GM12878 (cell line): ENCODE measurements at regions not wholly inside any gene's neighbourhood (a gene's known extent, or its start where the extent isn't known, plus 50 kb on each side); places are given as distances from the start of the nearest gene placed in this dataset.

Experiments used
- BCL11A ChIP-seq: IDR thresholded peaks from 2 replicates; pipeline ENCODE4 v1.6.1; 2011; ENCODE audit warnings: low read depth, low read length
- BHLHE40 ChIP-seq, 2 experiments: fragments of 450-650 bp in 1 of 2; IDR thresholded peaks; 2 replicates each; pipeline ENCODE4 v1.6.1; 2011 to 2017; ENCODE audit warnings: low read depth in 2 of 2, borderline replicate concordance in 1 of 2, improper control_type of control experiment in 1 of 2, low read length in 1 of 2, mild to moderate bottlenecking in 1 of 2
- CBX5 ChIP-seq: sonication (generic); IDR thresholded peaks from 2 replicates; pipeline ENCODE4 v1.6.1; 2016; ENCODE audit warnings: low read depth, moderate library complexity, mild to moderate bottlenecking, inconsistent platforms
- CHD1 ChIP-seq: IDR thresholded peaks from 2 replicates; pipeline ENCODE4 v1.6.1; 2012; ENCODE audit warnings: low read depth, low read length, improper control_type of control experiment
- ESRRA ChIP-seq: IDR thresholded peaks from 2 replicates; pipeline ENCODE4 v1.6.1; 2012; ENCODE audit warnings: mild to moderate bottlenecking, low read length, improper control_type of control experiment
- GATAD2B ChIP-seq: fragments of 450-650 bp; conservative IDR thresholded peaks from 2 replicates; pipeline ENCODE4 v1.6.1; 2017; ENCODE audit warnings: low read depth, mild to moderate bottlenecking, moderate library complexity
- HCFC1 ChIP-seq: fragments of 150-350 bp; IDR thresholded peaks from 2 replicates; pipeline ENCODE4 v1.6.1; 2014; ENCODE audit warnings: low read length
- IKZF1 ChIP-seq: fragments of 450-650 bp; conservative IDR thresholded peaks from 2 replicates; pipeline ENCODE4 v1.6.1; 2017; ENCODE audit warnings: antibody characterized with exemption, mild to moderate bottlenecking
- IRF4 ChIP-seq: IDR thresholded peaks from 2 replicates; pipeline ENCODE4 v1.6.1; 2011; ENCODE audit warnings: low read depth, low read length
- KLF5 ChIP-seq: fragments of 450-650 bp; IDR thresholded peaks from 2 replicates; pipeline ENCODE4 v1.6.1; 2014; ENCODE audit warnings: mild to moderate bottlenecking; ENCODE audit not compliant: partially characterized antibody
- RB1 ChIP-seq: fragments of 450-650 bp; formaldehyde crosslinking; IDR thresholded peaks from 2 replicates; pipeline ENCODE4 v1.6.1; 2017; ENCODE audit warnings: mild to moderate bottlenecking, borderline replicate concordance
- RCOR1 ChIP-seq: conservative IDR thresholded peaks from 2 replicates; pipeline ENCODE4 v1.6.1; 2012; ENCODE audit warnings: low read depth, low read length, improper control_type of control experiment
- SRF ChIP-seq, 2 experiments: IDR thresholded peaks; 2 replicates each; pipeline ENCODE4 v1.6.1; 2011; ENCODE audit warnings: low read depth in 2 of 2, low read length in 2 of 2, mild to moderate bottlenecking in 1 of 2, moderate library complexity in 1 of 2
- TAF1 ChIP-seq: IDR thresholded peaks from 2 replicates; pipeline ENCODE4 v1.6.1; 2011; ENCODE audit warnings: mild to moderate bottlenecking, low read depth, low read length, borderline replicate concordance
- ZBED1 ChIP-seq: IDR thresholded peaks from 2 replicates; pipeline ENCODE4 v1.6.1; 2016; ENCODE audit warnings: borderline replicate concordance
- ZSCAN29 ChIP-seq: fragments of 450-650 bp; IDR thresholded peaks from 2 replicates; pipeline ENCODE4 v1.6.1; 2017; ENCODE audit warnings: mild to moderate bottlenecking, moderate library complexity
- TF ChIP-seq, protein P1 (sequence below): fragments of 450-650 bp; IDR thresholded peaks from 2 replicates; pipeline ENCODE4 v1.6.1; 2016; ENCODE audit warnings: mild to moderate bottlenecking
- TF ChIP-seq, protein P2 (sequence below): fragments of 450-650 bp; IDR thresholded peaks from 2 replicates; pipeline ENCODE4 v1.6.1; 2014; ENCODE audit warnings: mild to moderate bottlenecking
- TF ChIP-seq, protein P3 (sequence below), 3 experiments: IDR thresholded peaks in 2 of 3; conservative IDR thresholded peaks in 1 of 3; 2 replicates each; pipeline ENCODE4 v1.5.1; 2011; ENCODE audit warnings: low read depth in 3 of 3, low read length in 3 of 3, mild to moderate bottlenecking in 3 of 3, control low read depth in 2 of 3, moderate library complexity in 2 of 3, inconsistent platforms in 1 of 3, mixed read lengths in 1 of 3; ENCODE audit not compliant: control insufficient read depth in 2 of 3, insufficient read depth in 1 of 3; ENCODE audit errors: extremely low read depth in 1 of 3
- TF ChIP-seq, protein P4 (sequence below): fragments of 450-650 bp; formaldehyde crosslinking; IDR thresholded peaks from 2 replicates; pipeline ENCODE4 v1.5.0; 2022; ENCODE audit warnings: mild to moderate bottlenecking, missing genetic modification characterization
- TF ChIP-seq, protein P5 (sequence below): IDR thresholded peaks from 2 replicates; pipeline ENCODE4 v1.6.1; 2012; ENCODE audit warnings: low read depth, low read length, improper control_type of control experiment
- TF ChIP-seq, protein P6 (sequence below): IDR thresholded peaks from 2 replicates; pipeline ENCODE4 v1.6.1; 2012; ENCODE audit warnings: low read depth, low read length, improper control_type of control experiment

DNA sequence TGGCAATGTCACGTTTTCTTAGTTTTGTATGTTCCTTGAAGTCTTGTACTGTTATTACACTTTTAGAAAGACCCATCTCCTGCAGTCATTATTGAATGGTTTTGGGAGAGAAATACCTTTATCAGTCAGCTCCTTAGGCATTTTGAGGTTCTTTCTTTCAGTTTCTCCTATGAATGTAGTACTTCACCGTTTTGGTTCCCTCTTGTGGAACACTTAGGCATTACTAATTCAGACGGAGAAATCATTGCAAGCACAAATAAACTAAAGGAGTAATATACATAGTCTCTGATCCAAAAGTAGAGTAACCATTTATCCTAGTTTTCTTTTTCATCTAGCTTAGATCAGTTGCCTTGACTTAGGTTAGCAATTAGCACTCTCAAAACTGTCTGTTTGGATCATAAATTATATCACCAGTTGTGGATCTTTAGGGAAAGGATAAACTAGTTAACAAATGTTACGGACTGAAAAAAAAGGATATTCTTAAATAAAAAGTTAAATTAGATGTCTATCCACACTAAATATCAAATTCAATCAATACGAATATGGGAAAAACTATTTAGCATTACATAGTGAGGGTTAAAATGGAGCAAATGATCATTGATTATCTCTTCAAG, 1538.3 kb upstream of the SEL1L start (continued):
- TF ChIP-seq, protein P1, sequence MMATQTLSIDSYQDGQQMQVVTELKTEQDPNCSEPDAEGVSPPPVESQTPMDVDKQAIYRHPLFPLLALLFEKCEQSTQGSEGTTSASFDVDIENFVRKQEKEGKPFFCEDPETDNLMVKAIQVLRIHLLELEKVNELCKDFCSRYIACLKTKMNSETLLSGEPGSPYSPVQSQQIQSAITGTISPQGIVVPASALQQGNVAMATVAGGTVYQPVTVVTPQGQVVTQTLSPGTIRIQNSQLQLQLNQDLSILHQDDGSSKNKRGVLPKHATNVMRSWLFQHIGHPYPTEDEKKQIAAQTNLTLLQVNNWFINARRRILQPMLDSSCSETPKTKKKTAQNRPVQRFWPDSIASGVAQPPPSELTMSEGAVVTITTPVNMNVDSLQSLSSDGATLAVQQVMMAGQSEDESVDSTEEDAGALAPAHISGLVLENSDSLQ = no peak
- TF ChIP-seq, protein P2, sequence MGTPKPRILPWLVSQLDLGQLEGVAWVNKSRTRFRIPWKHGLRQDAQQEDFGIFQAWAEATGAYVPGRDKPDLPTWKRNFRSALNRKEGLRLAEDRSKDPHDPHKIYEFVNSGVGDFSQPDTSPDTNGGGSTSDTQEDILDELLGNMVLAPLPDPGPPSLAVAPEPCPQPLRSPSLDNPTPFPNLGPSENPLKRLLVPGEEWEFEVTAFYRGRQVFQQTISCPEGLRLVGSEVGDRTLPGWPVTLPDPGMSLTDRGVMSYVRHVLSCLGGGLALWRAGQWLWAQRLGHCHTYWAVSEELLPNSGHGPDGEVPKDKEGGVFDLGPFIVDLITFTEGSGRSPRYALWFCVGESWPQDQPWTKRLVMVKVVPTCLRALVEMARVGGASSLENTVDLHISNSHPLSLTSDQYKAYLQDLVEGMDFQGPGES = no peak
- no peak for TF ChIP-seq IRF4
- TF ChIP-seq RCOR1 = no peak
- TF ChIP-seq, protein P3, sequence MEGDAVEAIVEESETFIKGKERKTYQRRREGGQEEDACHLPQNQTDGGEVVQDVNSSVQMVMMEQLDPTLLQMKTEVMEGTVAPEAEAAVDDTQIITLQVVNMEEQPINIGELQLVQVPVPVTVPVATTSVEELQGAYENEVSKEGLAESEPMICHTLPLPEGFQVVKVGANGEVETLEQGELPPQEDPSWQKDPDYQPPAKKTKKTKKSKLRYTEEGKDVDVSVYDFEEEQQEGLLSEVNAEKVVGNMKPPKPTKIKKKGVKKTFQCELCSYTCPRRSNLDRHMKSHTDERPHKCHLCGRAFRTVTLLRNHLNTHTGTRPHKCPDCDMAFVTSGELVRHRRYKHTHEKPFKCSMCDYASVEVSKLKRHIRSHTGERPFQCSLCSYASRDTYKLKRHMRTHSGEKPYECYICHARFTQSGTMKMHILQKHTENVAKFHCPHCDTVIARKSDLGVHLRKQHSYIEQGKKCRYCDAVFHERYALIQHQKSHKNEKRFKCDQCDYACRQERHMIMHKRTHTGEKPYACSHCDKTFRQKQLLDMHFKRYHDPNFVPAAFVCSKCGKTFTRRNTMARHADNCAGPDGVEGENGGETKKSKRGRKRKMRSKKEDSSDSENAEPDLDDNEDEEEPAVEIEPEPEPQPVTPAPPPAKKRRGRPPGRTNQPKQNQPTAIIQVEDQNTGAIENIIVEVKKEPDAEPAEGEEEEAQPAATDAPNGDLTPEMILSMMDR (IDR thresholded peaks at IDR 0.05 in 2 of 3, conservative IDR thresholded peaks at IDR 0.05 in 1 of 3; ENCODE audit: control insufficient read depth in 2 of 3, extremely low read depth in 1 of 3, insufficient read depth in 1 of 3, low read depth in 3 of 3, low read length in 3 of 3) = peak; percentile 38 to 54 (median 47); a peak in 4 of 6 replicates
- TF ChIP-seq ZBED1 = no peak
- TF ChIP-seq RB1 = no peak; the same call in 1 of the 2 replicates
- no peak for TF ChIP-seq CBX5
- no peak for TF ChIP-seq HCFC1
- TF ChIP-seq TAF1 = no peak
- no peak for TF ChIP-seq GATAD2B
- TF ChIP-seq, protein P4, sequence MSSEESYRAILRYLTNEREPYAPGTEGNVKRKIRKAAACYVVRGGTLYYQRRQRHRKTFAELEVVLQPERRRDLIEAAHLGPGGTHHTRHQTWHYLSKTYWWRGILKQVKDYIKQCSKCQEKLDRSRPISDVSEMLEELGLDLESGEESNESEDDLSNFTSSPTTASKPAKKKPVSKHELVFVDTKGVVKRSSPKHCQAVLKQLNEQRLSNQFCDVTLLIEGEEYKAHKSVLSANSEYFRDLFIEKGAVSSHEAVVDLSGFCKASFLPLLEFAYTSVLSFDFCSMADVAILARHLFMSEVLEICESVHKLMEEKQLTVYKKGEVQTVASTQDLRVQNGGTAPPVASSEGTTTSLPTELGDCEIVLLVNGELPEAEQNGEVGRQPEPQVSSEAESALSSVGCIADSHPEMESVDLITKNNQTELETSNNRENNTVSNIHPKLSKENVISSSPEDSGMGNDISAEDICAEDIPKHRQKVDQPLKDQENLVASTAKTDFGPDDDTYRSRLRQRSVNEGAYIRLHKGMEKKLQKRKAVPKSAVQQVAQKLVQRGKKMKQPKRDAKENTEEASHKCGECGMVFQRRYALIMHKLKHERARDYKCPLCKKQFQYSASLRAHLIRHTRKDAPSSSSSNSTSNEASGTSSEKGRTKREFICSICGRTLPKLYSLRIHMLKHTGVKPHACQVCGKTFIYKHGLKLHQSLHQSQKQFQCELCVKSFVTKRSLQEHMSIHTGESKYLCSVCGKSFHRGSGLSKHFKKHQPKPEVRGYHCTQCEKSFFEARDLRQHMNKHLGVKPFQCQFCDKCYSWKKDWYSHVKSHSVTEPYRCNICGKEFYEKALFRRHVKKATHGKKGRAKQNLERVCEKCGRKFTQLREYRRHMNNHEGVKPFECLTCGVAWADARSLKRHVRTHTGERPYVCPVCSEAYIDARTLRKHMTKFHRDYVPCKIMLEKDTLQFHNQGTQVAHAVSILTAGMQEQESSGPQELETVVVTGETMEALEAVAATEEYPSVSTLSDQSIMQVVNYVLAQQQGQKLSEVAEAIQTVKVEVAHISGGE (CRISPR knock-in tag) = no peak
- no peak; the same call in 1 of the 2 replicates for TF ChIP-seq IKZF1
- TF ChIP-seq BHLHE40 (IDR thresholded peaks at IDR 0.05; ENCODE audit: borderline replicate concordance in 1 of 2, low read depth in 2 of 2, low read length in 1 of 2) = peak in 1 of 2 experiments; percentile 50; a peak in 1 of 4 replicates
- TF ChIP-seq ESRRA = no peak
- TF ChIP-seq KLF5 = no peak
- no peak for TF ChIP-seq BCL11A
- no peak for TF ChIP-seq SRF (IDR thresholded peaks at IDR 0.05; ENCODE audit: low read depth in 2 of 2, low read length in 2 of 2)
- TF ChIP-seq ZSCAN29 = no peak
- TF ChIP-seq, protein P5, sequence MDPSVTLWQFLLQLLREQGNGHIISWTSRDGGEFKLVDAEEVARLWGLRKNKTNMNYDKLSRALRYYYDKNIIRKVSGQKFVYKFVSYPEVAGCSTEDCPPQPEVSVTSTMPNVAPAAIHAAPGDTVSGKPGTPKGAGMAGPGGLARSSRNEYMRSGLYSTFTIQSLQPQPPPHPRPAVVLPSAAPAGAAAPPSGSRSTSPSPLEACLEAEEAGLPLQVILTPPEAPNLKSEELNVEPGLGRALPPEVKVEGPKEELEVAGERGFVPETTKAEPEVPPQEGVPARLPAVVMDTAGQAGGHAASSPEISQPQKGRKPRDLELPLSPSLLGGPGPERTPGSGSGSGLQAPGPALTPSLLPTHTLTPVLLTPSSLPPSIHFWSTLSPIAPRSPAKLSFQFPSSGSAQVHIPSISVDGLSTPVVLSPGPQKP = no peak
- TF ChIP-seq, protein P6, sequence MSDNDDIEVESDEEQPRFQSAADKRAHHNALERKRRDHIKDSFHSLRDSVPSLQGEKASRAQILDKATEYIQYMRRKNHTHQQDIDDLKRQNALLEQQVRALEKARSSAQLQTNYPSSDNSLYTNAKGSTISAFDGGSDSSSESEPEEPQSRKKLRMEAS = no peak
- no peak for TF ChIP-seq CHD1
